ENCODE measurements at regions not wholly inside any gene's neighbourhood (a gene's known extent, or its start where the extent isn't known, plus 50 kb on each side); places are given as distances from the start of the nearest gene placed in this dataset.

DNA sequence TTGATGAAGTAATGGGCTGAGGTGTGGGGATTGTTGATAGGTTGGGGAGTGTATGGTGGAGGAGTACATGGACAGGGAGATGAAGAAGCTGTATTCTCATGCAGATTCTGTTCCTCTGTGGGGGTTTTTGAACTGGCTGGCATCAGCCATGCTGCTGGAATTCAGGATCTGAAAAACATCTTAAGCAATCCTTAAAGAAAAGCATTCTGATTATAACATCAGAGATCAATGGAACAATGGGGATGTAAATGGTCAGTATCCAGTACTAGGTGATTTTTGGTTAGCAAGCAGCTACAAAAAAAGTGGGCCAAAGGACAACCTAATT lies 247.5 kb upstream of the GALNT17 start:
- TF ChIP-seq, protein P1, sequence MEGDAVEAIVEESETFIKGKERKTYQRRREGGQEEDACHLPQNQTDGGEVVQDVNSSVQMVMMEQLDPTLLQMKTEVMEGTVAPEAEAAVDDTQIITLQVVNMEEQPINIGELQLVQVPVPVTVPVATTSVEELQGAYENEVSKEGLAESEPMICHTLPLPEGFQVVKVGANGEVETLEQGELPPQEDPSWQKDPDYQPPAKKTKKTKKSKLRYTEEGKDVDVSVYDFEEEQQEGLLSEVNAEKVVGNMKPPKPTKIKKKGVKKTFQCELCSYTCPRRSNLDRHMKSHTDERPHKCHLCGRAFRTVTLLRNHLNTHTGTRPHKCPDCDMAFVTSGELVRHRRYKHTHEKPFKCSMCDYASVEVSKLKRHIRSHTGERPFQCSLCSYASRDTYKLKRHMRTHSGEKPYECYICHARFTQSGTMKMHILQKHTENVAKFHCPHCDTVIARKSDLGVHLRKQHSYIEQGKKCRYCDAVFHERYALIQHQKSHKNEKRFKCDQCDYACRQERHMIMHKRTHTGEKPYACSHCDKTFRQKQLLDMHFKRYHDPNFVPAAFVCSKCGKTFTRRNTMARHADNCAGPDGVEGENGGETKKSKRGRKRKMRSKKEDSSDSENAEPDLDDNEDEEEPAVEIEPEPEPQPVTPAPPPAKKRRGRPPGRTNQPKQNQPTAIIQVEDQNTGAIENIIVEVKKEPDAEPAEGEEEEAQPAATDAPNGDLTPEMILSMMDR (IDR thresholded peaks at IDR 0.05; ENCODE audit: borderline replicate concordance), result no peak
- no peak overlapping the region for H3K4me3 ChIP-seq
- peaks cover 19% of the 10 kb centered on the region for H3K9me3 ChIP-seq (replicated peaks)
- H3K4me1 ChIP-seq, result no peaks in the 10 kb centered on the region
- H3K27me3 ChIP-seq (ENCODE audit: low read depth), result peaks cover 43% of the 10 kb centered on the region
- no peak overlapping the region for H3K27ac ChIP-seq (replicated peaks)
- intact Hi-C loops (cut with micrococcal nuclease), result no loop called here
- H3K36me3 ChIP-seq, result no peaks in the 10 kb centered on the region
- no peak for DNase-seq

DNA sequence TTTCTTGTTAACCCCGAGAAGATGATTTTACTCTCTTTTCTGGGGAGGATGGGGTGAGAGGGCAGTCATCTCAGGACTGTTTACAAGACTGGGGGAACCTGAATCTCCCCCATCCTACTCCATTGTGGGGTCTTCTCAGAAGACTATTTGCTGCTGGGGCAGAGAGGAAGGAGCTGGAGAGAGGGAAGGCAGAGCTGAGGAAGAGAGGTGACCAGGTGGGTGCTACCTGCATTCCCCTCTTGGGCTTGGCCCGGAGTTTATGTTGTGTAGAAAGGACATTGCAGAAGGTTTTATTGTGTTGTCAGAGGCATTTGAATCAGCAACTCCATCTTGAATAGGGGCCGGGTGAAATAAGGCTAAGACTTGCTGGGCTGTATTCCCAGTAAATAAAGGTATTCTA lies 247.1 kb upstream of the GALNT17 start:
- Histone ChIP-seq H3K4me1 (no peaks in the 10 kb centered on the region), H3K27me3 (ENCODE audit: low read depth) (peaks cover 39% of the 10 kb centered on the region), H3K9me3 (replicated peaks) (peaks cover 23% of the 10 kb centered on the region), H3K4me3 (no peak overlapping the region), H3K27ac (replicated peaks) (no peak overlapping the region), H3K36me3 (no peaks in the 10 kb centered on the region)
- intact Hi-C loops (cut with micrococcal nuclease), result no loop called here
- DNase-seq, result no peak
- TF ChIP-seq, protein P1 (IDR thresholded peaks at IDR 0.05; ENCODE audit: borderline replicate concordance), result no peak

DNA sequence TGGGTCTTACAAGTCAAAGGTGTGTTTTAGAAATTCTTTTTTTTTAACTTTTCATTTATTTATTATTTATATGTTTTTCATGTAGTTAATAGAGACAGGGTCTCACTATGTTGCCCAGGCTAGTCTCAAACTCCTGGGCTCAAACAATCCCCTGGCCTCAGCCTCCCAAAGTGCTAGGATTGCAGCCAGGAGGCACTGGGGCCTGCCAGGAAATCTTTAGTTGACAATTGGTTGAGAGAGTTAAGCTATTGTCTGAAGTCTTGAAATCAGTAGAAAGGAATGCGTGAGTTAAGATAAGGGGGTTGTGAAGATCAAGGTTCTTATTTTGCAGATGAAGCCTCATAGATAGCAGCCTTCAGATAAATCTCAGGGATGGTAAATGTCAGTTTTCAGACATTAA lies 245.4 kb upstream of the GALNT17 start:
- no peaks in the 10 kb centered on the region for H3K4me1 ChIP-seq
- H3K27me3 ChIP-seq (ENCODE audit: low read depth), result peaks cover 29% of the 10 kb centered on the region
- TF ChIP-seq, protein P1 (IDR thresholded peaks at IDR 0.05; ENCODE audit: borderline replicate concordance), result no peak
- peaks cover 40% of the 10 kb centered on the region for H3K9me3 ChIP-seq (replicated peaks)
- H3K27ac ChIP-seq (replicated peaks), result no peak overlapping the region
- DNase-seq, result no peak
- no peaks in the 10 kb centered on the region for H3K36me3 ChIP-seq
- H3K4me3 ChIP-seq, result no peak overlapping the region
- intact Hi-C loops (cut with micrococcal nuclease), result no loop called here

DNA sequence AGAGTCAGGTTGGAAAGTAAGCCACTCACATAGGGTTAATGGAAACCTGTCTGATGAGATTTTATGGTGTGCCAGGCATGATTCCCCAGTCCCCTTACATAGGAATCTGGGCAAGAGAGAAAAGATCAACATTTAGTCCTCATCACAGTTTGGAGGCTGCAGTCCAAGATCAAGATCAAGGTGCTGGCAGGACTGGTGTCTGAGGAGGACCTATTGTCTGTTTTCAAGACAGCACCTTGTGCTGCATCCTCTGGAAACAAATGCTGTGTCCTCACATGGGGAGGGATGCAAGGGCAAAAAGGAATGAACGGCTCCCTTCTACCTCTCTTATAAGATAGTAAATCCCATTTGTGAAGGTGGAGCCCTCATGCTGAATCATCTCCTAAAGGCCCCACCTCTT lies 244.8 kb upstream of the GALNT17 start:
- no peak overlapping the region for H3K4me3 ChIP-seq
- peaks cover 44% of the 10 kb centered on the region for H3K9me3 ChIP-seq (replicated peaks)
- TF ChIP-seq, protein P1 (IDR thresholded peaks at IDR 0.05; ENCODE audit: borderline replicate concordance), result no peak
- no peaks in the 10 kb centered on the region for H3K4me1 ChIP-seq
- no peaks in the 10 kb centered on the region for H3K36me3 ChIP-seq
- H3K27me3 ChIP-seq (ENCODE audit: low read depth), result peaks cover 29% of the 10 kb centered on the region
- no peak overlapping the region for H3K27ac ChIP-seq (replicated peaks)
- no peak for DNase-seq
- intact Hi-C loops (cut with micrococcal nuclease), result no loop called here

DNA sequence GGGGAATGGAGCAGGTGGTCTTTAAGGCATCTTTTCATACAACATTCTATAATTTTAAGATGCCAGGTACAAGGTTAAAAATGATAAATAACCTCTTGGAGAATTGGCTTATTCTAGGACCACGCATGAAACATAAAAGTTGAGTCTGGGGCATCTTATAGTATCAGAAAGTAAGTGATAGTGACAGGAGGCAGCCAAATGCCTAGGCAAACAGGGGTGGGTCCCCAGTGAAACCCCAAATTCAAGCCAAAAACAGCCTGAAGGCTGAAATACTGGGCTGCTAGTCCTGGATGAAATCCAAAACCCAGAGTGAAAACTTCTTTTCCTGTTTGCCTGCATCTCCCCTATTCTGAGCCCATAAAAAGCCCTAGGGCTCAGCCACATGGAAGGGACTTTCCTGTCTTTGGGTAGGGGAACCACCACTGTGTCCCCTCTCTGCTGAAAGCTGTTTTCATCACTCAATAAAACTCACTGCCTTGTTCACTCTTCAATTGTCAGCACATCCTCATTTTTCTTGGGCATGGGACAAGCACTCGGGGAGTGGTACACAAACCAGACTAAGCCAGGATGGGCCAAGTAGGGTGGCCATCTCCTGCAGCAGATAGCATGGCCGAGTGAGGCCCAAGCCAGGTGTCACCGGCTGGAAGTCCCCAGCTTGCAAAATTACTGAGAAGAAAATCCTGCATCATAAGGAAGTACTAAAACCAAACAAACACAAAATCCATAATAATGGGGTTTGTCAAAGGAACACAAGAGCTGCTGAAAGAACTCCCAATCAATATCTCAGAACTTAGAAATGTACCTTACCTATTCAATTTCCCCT lies 241.6 kb upstream of the GALNT17 start:
- TF ChIP-seq, protein P1 (IDR thresholded peaks at IDR 0.05; ENCODE audit: borderline replicate concordance), result no peak
- no peak for DNase-seq
- Histone ChIP-seq H3K27ac (replicated peaks) (no peak overlapping the region), H3K27me3 (ENCODE audit: low read depth) (peaks cover 12% of the 10 kb centered on the region), H3K9me3 (replicated peaks) (peaks cover 38% of the 10 kb centered on the region), H3K4me1 (no peaks in the 10 kb centered on the region), H3K36me3 (no peaks in the 10 kb centered on the region), H3K4me3 (no peak overlapping the region)
- intact Hi-C loops (cut with micrococcal nuclease), result no loop called here
